IMR-90 (cell line): ENCODE measurements at regions not wholly inside any gene's neighbourhood (a gene's known extent, or its start where the extent isn't known, plus 50 kb on each side); places are given as distances from the start of the nearest gene placed in this dataset.

ENCODE experiments used
- ATAC-seq: fragments of 200-7000 bp; cut with Tn5 transposase; 2 replicates; pipeline ENCODE4 v1.9.1; 2020; ENCODE audit warnings: low read depth, mild to moderate bottlenecking, moderate library complexity
- BruUV-seq: library from RNA; stranded (reverse); fragments of 400-500 nt; replicated peaks from 2 replicates; lab custom pipeline; 2021; lab: Mats Ljungman, UMichigan
- CTCF ChIA-PET: fragments of 300-600 bp; formaldehyde crosslinking; extraction: SDS; loops from one replicate; lab custom pipeline; 2021; ENCODE audit warnings: antibody characterized with exemption; lab: Yijun Ruan, JAX
- POLR2A ChIA-PET: fragments of 300-600 bp; sonication (Branson Sonifier 250); formaldehyde crosslinking; loops from one replicate; lab custom pipeline; 2022; ENCODE audit warnings: antibody characterized with exemption; ENCODE audit not compliant: unreplicated experiment; lab: Charles Lee
- DNase-seq: peaks from one replicate; pipeline ENCODE4 v3.0.0; 2013
- H2AFZ ChIP-seq: replicated peaks from 2 replicates; pipeline ENCODE3; 2013; ENCODE audit warnings: low read length, mild to moderate bottlenecking; ENCODE audit not compliant: poor library complexity
- H2AK5ac ChIP-seq: 2 replicates; pipeline ENCODE4 v1.6.1; 2013; ENCODE audit warnings: low read depth, low read length, inconsistent platforms
- H2AK9ac ChIP-seq: replicated peaks from 2 replicates; pipeline ENCODE3; 2013; ENCODE audit warnings: mild to moderate bottlenecking, low read depth, low read length, moderate library complexity; ENCODE audit not compliant: poor library complexity
- H2BK120ac ChIP-seq: 2 replicates; pipeline ENCODE4 v1.6.1; 2013; ENCODE audit warnings: low read depth, low read length, inconsistent platforms
- H2BK15ac ChIP-seq: 3 replicates; pipeline ENCODE4 v1.6.1; 2013; ENCODE audit warnings: low read depth, low read length, inconsistent platforms
- H2BK20ac ChIP-seq: 2 replicates; pipeline ENCODE4 v1.6.1; 2013; ENCODE audit warnings: low read depth, mild to moderate bottlenecking, inconsistent platforms, low read length, moderate library complexity
- H2BK5ac ChIP-seq: 2 replicates; pipeline ENCODE4 v1.6.1; 2013; ENCODE audit warnings: mild to moderate bottlenecking, low read depth, low read length, inconsistent platforms; ENCODE audit not compliant: poor library complexity, severe bottlenecking
- H3K14ac ChIP-seq: replicated peaks from 2 replicates; pipeline ENCODE4 v1.6.1; 2013; ENCODE audit warnings: low read depth, low read length, inconsistent platforms
- H3K18ac ChIP-seq: 2 replicates; pipeline ENCODE4 v1.6.1; 2013; ENCODE audit warnings: low read depth, low read length, control low read depth
- H3K23ac ChIP-seq: 2 replicates; pipeline ENCODE4 v1.6.1; 2013; ENCODE audit warnings: low read depth, low read length, inconsistent platforms
- H3K27ac ChIP-seq: 2 replicates; pipeline ENCODE4 v1.5.1; 2013; ENCODE audit warnings: mild to moderate bottlenecking, control low read depth, low read length; ENCODE audit not compliant: insufficient read depth
- H3K27me3 ChIP-seq: 2 replicates; pipeline ENCODE4 v1.6.1; 2013; ENCODE audit warnings: low read length; ENCODE audit not compliant: control insufficient read depth, insufficient read depth
- H3K36me3 ChIP-seq: 2 replicates; pipeline ENCODE4 v1.6.1; 2013; ENCODE audit warnings: low read length, mixed read lengths; ENCODE audit not compliant: control insufficient read depth, insufficient read depth
- H3K4ac ChIP-seq: 2 replicates; pipeline ENCODE4 v1.6.1; 2013; ENCODE audit warnings: low read depth, low read length, inconsistent platforms
- H3K4me1 ChIP-seq: 2 replicates; pipeline ENCODE4 v1.6.1; 2013; ENCODE audit warnings: low read length, mixed read lengths; ENCODE audit not compliant: control insufficient read depth, insufficient read depth
- H3K4me2 ChIP-seq: 2 replicates; pipeline ENCODE4 v1.6.1; 2013; ENCODE audit warnings: low read depth, mild to moderate bottlenecking, control low read depth, low read length, moderate library complexity
- H3K4me3 ChIP-seq: 2 replicates; pipeline ENCODE4 v1.5.1; 2013; ENCODE audit warnings: low read depth, mild to moderate bottlenecking, control low read depth, low read length, moderate library complexity; ENCODE audit not compliant: insufficient read depth
- H3K56ac ChIP-seq: 2 replicates; pipeline ENCODE4 v1.6.1; 2013; ENCODE audit warnings: low read length, inconsistent platforms; ENCODE audit not compliant: insufficient read depth; ENCODE audit errors: extremely low read depth
- H3K79me1 ChIP-seq, 2 experiments: 2 replicates each; pipeline ENCODE4 v1.6.1; 2013; ENCODE audit warnings: low read length in 2 of 2, inconsistent platforms in 1 of 2, low read depth in 1 of 2
- H3K9ac ChIP-seq: 2 replicates; pipeline ENCODE4 v1.6.1; 2013; ENCODE audit warnings: low read depth, low read length, control low read depth
- H3K9me1 ChIP-seq: 2 replicates; pipeline ENCODE4 v1.6.1; 2013; ENCODE audit warnings: low read length, inconsistent platforms; ENCODE audit not compliant: insufficient read depth
- H3K9me3 ChIP-seq: 2 replicates; pipeline ENCODE4 v1.6.1; 2013; ENCODE audit warnings: low read length; ENCODE audit not compliant: control insufficient read depth, insufficient read depth
- H4K20me1 ChIP-seq: 2 replicates; pipeline ENCODE4 v1.6.1; 2013; ENCODE audit warnings: low read length, inconsistent platforms; ENCODE audit not compliant: insufficient read depth
- H4K5ac ChIP-seq: 2 replicates; pipeline ENCODE4 v1.6.1; 2013; ENCODE audit warnings: mild to moderate bottlenecking, low read depth, low read length, control low read depth
- H4K8ac ChIP-seq, 2 experiments: 2 replicates each; pipeline ENCODE4 v1.6.1; 2013; ENCODE audit warnings: low read depth in 2 of 2, low read length in 2 of 2, control low read depth in 1 of 2, inconsistent platforms in 1 of 2
- H4K91ac ChIP-seq: 2 replicates; pipeline ENCODE4 v1.6.1; 2013; ENCODE audit warnings: low read depth, low read length, inconsistent platforms; ENCODE audit not compliant: insufficient read depth
- BHLHE40 ChIP-seq: fragments of 150-350 bp; IDR thresholded peaks from 2 replicates; pipeline ENCODE4 v1.6.1; 2016; ENCODE audit warnings: mild to moderate bottlenecking, low read depth, low read length
- CEBPB ChIP-seq: IDR thresholded peaks from 2 replicates; pipeline ENCODE4 v1.6.1; 2012; ENCODE audit warnings: low read depth, low read length, improper control_type of control experiment
- CHD1 ChIP-seq: IDR thresholded peaks from 2 replicates; pipeline ENCODE4 v1.6.1; 2012; ENCODE audit warnings: low read depth, low read length, improper control_type of control experiment
- FOS ChIP-seq: fragments of 150-350 bp; IDR thresholded peaks from 2 replicates; pipeline ENCODE4 v1.6.1; 2016; ENCODE audit warnings: low read depth, low read length
- MAFK ChIP-seq: IDR thresholded peaks from 2 replicates; pipeline ENCODE4 v1.6.1; 2012; ENCODE audit warnings: low read depth, low read length, improper control_type of control experiment
- MAZ ChIP-seq: IDR thresholded peaks from 2 replicates; pipeline ENCODE4 v1.6.1; 2012; ENCODE audit warnings: low read depth, mild to moderate bottlenecking, low read length, improper control_type of control experiment, moderate library complexity, borderline replicate concordance
- MXI1 ChIP-seq: IDR thresholded peaks from 2 replicates; pipeline ENCODE4 v1.6.1; 2012; ENCODE audit warnings: low read depth, mild to moderate bottlenecking, low read length, moderate library complexity, borderline replicate concordance
- NFE2L2 ChIP-seq: fragments of 150-350 bp; IDR thresholded peaks from 2 replicates; pipeline ENCODE4 v1.6.1; 2016; ENCODE audit warnings: low read depth, mild to moderate bottlenecking, low read length
- POLR2A ChIP-seq: IDR thresholded peaks from 2 replicates; pipeline ENCODE4 v1.6.1; 2012; ENCODE audit warnings: mild to moderate bottlenecking, low read depth, low read length
- RAD21 ChIP-seq: IDR thresholded peaks from 2 replicates; pipeline ENCODE4 v1.6.1; 2012; ENCODE audit warnings: low read length, improper control_type of control experiment
- RCOR1 ChIP-seq: IDR thresholded peaks from 2 replicates; pipeline ENCODE4 v1.6.1; 2012; ENCODE audit warnings: mild to moderate bottlenecking, low read length, improper control_type of control experiment; ENCODE audit not compliant: insufficient replicate concordance
- RFX5 ChIP-seq: IDR thresholded peaks from 2 replicates; pipeline ENCODE4 v1.8.0; 2012; ENCODE audit warnings: low read depth, mild to moderate bottlenecking, low read length, moderate library complexity
- SMC3 ChIP-seq: fragments of 150-350 bp; IDR thresholded peaks from 2 replicates; pipeline ENCODE4 v1.6.1; 2016; ENCODE audit warnings: low read depth, mild to moderate bottlenecking, antibody characterized with exemption, low read length, moderate library complexity
- dilution Hi-C: fragments of 300-500 bp; cut with HindIII; formaldehyde crosslinking; loops from one replicate; pipeline ENCODE4 v1.14.3; 2018; ENCODE audit warnings: low sequenced_read_pairs; ENCODE audit not compliant: unreplicated experiment
- in situ Hi-C: fragments of 300-500 bp; cut with MboI; formaldehyde crosslinking; loops from 3 replicates; pipeline ENCODE4 v1.14.3; 2019; ENCODE audit warnings: low sequenced_read_pairs, inconsistent platforms, mixed read lengths
- intact Hi-C: fragments of 100-400 bp; cut with micrococcal nuclease; formaldehyde crosslinking; loops from 2 replicates; pipeline ENCODE4 v1.10.0; 2022
- TF ChIP-seq, protein P1 (sequence below): fragments of 150-350 bp; IDR thresholded peaks from 2 replicates; pipeline ENCODE4 v1.6.1; 2017; ENCODE audit warnings: mild to moderate bottlenecking, antibody characterized with exemption, low read length, low read depth
- TF ChIP-seq, protein P2 (sequence below): conservative IDR thresholded peaks from 2 replicates; pipeline ENCODE4 v1.5.1; 2012; ENCODE audit warnings: mild to moderate bottlenecking, low read depth, low read length, improper control_type of control experiment
- TF ChIP-seq, protein P3 (sequence below): fragments of 150-350 bp; IDR thresholded peaks from 2 replicates; pipeline ENCODE4 v1.6.1; 2016; ENCODE audit warnings: low read depth, mild to moderate bottlenecking, low read length, moderate library complexity, borderline replicate concordance

DNA sequence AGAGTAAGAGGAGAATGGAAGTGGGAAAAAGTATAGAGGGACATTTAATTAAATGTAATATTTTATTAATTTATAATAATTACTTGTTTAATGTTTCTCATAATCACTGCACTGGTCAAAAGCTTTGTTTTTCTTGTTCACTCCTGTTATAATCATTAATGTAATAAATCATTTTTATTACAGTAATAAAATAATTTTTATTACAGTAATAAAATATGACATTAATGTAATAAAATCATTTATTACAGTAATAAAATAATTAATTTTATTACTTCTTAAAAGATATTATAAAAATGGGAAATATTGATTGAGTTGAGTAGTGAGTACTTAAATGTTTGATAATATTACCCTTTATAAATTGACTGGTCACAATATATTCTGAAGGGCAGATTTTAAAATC is 181.1 kb upstream of the SOX2 start:
- H4K20me1 ChIP-seq: no peaks in the 10 kb centered on the region
- H2AK9ac ChIP-seq: no peak overlapping the region
- H3K4me1 ChIP-seq: no peaks in the 10 kb centered on the region
- H3K9me1 ChIP-seq: no peaks in the 10 kb centered on the region
- H3K14ac ChIP-seq: no peak overlapping the region
- H3K4me2 ChIP-seq: no peak overlapping the region
- no peak overlapping the region for H3K18ac ChIP-seq
- H3K36me3 ChIP-seq: no peaks in the 10 kb centered on the region
- H2BK120ac ChIP-seq: no peak overlapping the region
- no peak overlapping the region for H3K4me3 ChIP-seq
- H3K27me3 ChIP-seq: no peaks in the 10 kb centered on the region
- H3K23ac ChIP-seq: no peak overlapping the region
- no peak overlapping the region for H2BK20ac ChIP-seq
- no peak overlapping the region for H3K4ac ChIP-seq
- in situ Hi-C loops (no loop called here), dilution Hi-C loops (no loop called here), intact Hi-C loops (no loop called here)
- no peak overlapping the region for H2BK15ac ChIP-seq
- ATAC-seq (no peak), DNase-seq (no peak)
- H2AK5ac ChIP-seq: no peak overlapping the region
- ChIA-PET CTCF (no interaction called here), POLR2A (no interaction called here)
- H3K9ac ChIP-seq: no peak overlapping the region
- H3K9me3 ChIP-seq: peaks cover 6% of the 10 kb centered on the region
- TF ChIP-seq CHD1 (no peak), POLR2A (no peak), SMC3 (no peak), BHLHE40 (no peak), RAD21 (no peak), RCOR1 (no peak), FOS (no peak), MAFK (no peak), MAZ (no peak), NFE2L2 (no peak), RFX5 (no peak), CEBPB (no peak), MXI1 (no peak)
- TF ChIP-seq, protein P1, sequence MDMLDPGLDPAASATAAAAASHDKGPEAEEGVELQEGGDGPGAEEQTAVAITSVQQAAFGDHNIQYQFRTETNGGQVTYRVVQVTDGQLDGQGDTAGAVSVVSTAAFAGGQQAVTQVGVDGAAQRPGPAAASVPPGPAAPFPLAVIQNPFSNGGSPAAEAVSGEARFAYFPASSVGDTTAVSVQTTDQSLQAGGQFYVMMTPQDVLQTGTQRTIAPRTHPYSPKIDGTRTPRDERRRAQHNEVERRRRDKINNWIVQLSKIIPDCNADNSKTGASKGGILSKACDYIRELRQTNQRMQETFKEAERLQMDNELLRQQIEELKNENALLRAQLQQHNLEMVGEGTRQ: no peak
- TF ChIP-seq, protein P2, sequence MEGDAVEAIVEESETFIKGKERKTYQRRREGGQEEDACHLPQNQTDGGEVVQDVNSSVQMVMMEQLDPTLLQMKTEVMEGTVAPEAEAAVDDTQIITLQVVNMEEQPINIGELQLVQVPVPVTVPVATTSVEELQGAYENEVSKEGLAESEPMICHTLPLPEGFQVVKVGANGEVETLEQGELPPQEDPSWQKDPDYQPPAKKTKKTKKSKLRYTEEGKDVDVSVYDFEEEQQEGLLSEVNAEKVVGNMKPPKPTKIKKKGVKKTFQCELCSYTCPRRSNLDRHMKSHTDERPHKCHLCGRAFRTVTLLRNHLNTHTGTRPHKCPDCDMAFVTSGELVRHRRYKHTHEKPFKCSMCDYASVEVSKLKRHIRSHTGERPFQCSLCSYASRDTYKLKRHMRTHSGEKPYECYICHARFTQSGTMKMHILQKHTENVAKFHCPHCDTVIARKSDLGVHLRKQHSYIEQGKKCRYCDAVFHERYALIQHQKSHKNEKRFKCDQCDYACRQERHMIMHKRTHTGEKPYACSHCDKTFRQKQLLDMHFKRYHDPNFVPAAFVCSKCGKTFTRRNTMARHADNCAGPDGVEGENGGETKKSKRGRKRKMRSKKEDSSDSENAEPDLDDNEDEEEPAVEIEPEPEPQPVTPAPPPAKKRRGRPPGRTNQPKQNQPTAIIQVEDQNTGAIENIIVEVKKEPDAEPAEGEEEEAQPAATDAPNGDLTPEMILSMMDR: no peak
- TF ChIP-seq, protein P3, sequence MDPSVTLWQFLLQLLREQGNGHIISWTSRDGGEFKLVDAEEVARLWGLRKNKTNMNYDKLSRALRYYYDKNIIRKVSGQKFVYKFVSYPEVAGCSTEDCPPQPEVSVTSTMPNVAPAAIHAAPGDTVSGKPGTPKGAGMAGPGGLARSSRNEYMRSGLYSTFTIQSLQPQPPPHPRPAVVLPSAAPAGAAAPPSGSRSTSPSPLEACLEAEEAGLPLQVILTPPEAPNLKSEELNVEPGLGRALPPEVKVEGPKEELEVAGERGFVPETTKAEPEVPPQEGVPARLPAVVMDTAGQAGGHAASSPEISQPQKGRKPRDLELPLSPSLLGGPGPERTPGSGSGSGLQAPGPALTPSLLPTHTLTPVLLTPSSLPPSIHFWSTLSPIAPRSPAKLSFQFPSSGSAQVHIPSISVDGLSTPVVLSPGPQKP: no peak
- H4K91ac ChIP-seq: no peak overlapping the region
- BruUV-seq: no TSS peak
- H3K27ac ChIP-seq: no peak overlapping the region
- no peak overlapping the region for H4K8ac ChIP-seq
- H2AFZ ChIP-seq: no peak overlapping the region
- no peaks in the 10 kb centered on the region for H3K79me1 ChIP-seq
- H3K56ac ChIP-seq: no peak overlapping the region
- no peak overlapping the region for H2BK5ac ChIP-seq
- no peak overlapping the region for H4K5ac ChIP-seq
